Activated CD8-positive, alpha-beta memory T cell treated with anti-CD3 and anti-CD28 coated beads for 36 hours (primary cell): ENCODE measurements at regions not wholly inside any gene's neighbourhood (a gene's known extent, or its start where the extent isn't known, plus 50 kb on each side); places are given as distances from the start of the nearest gene placed in this dataset.

ENCODE experiments used
- CTCF ChIA-PET: fragments of 350-600 bp; sonication (Branson Sonifier 250); formaldehyde crosslinking; loops from one replicate; lab custom pipeline; 2021; ENCODE audit warnings: antibody characterized with exemption; lab: Charles Lee
- POLR2A ChIA-PET: fragments of 350-600 bp; sonication (Branson Sonifier 250); formaldehyde crosslinking; loops from one replicate; lab custom pipeline; 2021; ENCODE audit warnings: antibody characterized with exemption; lab: Charles Lee

DNA sequence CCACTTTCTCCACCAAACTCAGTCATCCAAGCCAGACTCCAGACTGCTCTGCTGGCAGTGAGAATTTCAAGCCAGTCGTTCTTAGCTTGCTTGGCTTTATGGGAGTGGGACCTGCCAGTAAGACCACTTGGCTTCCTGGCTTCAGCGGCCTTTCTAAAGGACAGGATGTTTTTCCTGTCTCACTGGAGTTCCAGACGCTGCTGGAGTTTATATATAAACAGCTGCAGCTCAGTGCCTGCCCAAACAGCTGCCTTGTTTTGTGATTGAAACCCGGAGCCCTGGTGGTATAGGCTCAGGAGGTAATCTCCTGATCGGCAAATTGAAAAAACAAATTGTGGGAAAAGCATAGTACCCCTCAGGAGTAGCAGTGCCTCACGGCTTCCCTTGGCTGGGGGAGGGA, 1165.8 kb upstream of the ADGRL3 start:
- ChIA-PET CTCF (no interaction called here), POLR2A (no interaction called here)

DNA sequence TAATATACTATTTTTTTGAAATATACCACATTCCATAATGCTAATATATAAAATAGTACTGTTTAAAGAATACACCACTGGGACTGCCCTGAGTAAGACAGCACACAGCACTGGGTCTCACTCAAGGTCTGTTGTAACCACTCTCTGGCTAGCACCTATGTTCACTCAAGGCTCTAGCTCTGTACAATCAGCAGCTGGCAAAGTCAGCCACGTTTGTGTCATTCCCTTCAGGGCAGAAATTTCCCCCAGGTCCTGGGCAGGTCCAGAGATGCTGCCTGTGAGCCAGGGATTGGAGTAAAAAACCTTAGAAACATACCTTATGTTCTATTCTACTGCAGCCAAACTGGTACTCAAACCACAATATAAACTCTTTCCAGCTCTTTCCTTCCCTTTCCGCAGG, 1160.2 kb upstream of the ADGRL3 start:
- ChIA-PET POLR2A (no interaction called here), CTCF (no interaction called here)

DNA sequence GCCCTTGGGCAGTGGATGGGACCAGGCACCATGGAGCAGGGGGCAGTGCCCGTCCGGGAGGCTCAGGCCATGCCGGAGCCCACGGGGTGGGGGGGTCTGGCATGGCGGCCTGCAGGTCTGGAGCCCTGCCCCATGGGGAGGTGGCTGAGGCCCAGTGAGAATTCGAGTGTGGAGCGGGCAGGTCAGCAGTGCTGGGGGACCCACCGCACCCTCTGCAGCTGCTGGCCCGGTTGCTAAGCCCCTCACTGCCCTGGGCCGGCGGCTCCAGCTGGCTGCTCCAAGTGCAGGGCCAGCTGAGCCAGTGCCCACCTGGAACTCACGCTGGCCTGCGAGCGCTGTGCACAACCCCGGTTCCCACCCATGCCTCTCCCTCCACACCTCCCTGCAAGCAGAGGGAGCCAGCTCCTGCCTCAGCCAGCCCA, 1157.9 kb upstream of the ADGRL3 start:
- ChIA-PET POLR2A (no interaction called here), CTCF (no interaction called here)

DNA sequence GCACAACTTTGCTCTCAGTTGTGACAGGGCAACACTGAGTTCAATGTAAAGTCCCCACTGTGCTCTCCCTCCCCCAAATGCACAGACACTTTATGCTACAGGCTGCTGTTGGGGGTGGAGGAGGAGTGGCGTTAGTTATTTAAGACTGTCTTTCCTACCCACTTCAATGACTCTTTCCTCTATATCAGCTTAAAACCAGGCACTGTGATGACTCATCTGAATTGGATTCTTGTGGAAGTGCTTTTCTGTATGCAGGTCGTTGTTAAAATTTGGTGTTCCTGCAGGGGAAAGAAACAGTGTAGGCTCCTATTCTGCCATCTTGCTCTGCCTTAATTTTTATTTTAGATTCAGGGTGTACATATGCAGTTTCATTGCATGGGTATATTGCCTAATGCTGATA, 1157.2 kb upstream of the ADGRL3 start:
- POLR2A ChIA-PET, result no interaction called here
- CTCF ChIA-PET, result no interaction called here

DNA sequence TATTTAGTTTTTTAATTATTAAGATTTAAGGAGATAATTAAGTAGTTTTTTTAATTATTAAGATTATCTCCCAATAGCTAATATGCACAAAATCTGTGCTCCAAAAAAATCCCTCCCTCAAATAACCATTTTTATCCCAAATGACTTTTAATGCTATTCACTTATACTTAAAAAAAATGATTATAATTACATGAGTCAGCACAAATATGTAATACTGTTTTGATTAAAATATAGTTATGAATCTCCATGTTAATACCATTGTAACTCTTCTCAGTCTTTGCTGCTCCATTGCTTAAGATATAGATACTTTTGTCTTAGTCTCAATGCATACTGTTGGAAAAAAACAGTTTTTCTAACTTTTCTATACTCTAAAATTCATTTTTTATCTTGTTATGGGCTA, 1121.1 kb upstream of the ADGRL3 start:
- POLR2A ChIA-PET, result no interaction called here
- CTCF ChIA-PET, result no interaction called here

DNA sequence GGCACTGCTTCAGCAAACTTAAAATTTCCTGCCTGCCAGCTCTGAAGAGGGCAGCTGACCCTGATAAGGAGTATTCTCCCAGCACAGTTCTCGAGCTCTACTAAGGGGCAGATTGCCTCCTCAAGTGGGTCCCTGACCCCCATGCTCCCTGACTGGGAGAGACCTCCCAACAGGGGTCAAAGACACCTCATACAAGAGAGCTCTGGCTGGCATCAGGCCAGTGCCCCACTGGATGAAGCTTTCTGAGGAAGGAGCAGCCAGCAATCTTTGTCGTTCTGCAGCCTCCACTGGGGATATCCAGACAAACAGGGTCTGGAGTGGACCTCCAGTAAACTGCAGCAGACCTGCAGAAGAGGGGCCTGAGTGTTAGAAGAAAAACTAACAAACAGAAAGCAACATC, 1118.3 kb upstream of the ADGRL3 start:
- POLR2A ChIA-PET, result no interaction called here
- CTCF ChIA-PET, result no interaction called here

DNA sequence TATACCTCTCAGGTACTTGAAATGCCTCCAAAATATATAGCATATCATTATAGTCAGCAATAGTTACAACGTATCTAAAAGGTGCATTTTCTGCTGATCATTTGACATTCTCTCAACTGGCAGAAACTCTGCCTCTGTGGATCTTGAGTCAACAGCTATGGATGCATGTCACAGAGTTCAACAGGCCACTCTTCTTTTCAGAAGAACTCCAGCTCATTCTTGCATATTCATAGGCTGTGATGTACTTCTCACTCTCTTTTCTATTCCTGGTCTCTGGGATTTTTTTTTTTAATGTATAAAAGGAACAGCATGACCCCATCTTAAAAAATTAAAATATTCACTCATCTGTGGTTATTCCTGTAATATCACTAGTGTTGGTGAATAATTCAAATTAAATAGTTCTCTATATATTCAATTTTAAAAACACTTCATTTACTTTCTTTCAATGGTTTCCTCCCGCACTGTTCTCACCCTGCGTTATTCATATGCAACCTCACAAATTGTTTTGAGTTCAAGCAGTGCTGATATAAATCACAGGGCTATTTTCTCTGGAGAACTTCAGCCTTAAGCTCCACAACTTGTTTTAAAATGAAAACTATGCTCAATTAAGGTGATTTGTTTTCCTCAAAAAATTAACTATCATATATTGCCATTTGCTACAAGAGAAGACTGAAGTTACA, 1111.2 kb upstream of the ADGRL3 start:
- POLR2A ChIA-PET, result no interaction called here
- CTCF ChIA-PET, result no interaction called here

DNA sequence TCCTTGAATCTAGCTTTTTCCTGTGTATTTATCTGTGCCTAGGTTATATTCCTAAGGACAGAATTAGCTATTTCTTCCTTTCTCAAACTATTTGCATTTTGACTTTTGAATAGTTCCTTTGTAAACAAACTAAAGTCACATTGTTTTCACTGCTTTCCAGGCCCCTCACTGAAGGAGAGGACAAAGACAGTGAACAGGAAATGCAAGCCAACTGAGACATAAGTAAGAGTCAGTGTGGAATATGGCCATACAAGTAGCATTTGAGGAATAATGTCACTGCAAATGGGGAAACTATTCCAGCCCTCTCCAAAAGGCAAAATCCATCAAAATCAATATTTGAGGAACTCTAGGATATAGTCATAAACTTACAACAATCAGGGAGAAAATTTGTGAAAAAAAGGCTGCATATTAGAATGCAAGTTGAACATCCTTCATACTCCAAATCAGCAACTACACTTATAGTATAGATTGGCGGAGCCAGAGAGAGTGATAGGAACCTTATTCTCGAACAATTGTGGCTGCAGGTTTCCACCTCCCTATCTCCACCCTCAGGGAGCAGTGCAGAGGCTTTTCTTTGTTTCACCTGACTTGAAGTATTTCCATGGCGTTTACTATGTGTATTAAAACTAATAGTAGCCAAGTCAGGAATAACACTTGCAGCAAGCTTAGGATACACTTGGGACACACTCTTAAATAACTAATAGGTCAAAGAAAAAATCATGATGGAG, 1110.4 kb upstream of the ADGRL3 start:
- ChIA-PET CTCF (no interaction called here), POLR2A (no interaction called here)

DNA sequence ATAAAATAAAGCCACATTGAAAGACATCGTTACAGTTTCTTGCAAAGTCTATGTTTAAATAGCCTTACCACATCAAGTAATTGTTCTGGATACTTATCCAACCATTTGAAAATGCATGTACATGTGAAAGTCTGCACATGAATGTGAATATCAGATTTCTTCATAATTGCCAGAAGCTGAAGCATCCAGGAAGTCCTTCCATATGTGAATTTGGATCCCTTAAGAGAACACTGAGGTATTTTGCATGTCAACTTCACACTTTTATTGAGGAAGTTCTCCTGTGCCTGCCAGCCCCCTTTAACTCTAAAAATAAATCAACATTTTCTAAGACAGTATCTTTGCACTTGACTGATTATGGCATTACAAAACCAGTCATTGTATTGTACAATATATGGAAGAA, 1103.5 kb upstream of the ADGRL3 start:
- ChIA-PET POLR2A (no interaction called here), CTCF (no interaction called here)

DNA sequence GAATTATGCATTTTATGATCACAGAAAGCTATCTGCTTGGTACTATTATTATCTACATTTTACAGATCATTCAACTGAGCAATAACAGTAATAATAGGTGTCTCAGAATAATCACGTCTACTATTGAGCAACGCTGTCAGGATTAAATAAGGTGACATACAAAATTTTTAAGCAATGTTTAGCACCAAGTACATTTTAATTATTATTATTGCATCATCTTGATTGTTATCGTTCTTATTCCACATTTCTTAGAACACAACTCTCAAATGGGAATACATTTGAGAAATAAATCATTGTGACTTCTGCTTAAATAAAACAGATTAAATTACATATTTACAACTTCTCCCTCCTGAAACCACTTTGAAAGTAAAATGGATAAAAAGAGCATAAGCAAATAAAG, 1083.5 kb upstream of the ADGRL3 start:
- POLR2A ChIA-PET, result no interaction called here
- CTCF ChIA-PET, result no interaction called here

DNA sequence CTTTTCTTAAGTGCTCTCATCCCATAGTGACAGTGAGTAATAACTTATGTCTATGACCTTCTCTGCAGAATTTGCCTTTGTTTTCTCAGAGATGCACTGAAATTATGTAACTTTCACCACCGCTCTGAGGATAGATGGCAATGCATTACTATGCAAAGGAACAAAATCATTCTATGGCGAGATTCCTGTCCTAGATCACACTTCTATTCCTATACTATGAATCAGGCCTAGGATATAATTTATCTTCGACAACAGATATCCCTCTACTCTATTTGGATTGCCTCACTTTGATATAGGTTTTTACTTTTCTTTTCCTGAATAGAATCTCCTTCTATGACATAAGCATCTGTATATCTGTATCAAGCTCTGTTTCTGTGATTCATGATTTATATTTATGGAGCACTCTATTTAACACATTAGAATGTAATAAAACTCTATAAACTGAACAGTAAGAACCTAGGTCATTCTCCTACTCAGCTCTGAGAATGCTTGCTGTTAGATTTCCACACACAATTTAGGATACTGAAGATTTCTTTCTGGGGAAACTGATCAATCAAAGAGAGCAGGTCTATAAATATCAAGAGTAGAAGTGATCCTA, 1082.3 kb upstream of the ADGRL3 start:
- CTCF ChIA-PET, result no interaction called here
- POLR2A ChIA-PET, result no interaction called here

DNA sequence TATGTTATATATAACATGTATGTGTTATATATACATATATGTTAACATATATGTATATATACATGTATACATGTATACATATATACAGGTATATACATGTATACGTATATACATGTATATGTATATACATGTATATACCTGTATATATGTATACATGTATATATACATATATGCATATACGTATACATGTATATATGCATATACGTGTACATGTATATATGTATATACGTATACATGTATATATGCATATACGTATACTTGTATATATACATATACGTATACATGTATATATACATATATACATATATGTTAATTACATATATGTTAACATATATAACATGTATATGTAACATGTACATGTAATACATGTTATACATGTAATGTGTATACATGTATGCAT, 1077.3 kb upstream of the ADGRL3 start:
- ChIA-PET CTCF (no interaction called here), POLR2A (no interaction called here)

DNA sequence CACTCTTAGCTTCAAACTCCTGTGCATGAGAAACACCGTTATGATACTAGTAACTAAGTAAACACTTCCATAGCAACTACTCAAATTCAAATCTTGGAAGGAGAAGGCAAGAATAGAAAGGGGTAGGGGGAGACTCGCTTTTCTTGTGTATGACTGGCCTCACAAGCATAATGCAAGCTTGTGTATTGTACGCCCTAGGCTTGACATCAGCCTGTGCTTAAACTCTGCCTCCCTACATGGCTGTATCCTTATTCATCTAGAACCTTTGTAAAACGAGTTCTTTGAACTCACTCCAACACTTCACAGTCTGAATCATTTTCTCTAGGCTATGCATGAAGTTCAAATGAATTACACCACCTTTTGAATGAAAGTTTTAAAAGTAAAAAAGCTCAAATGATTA, 1071.2 kb upstream of the ADGRL3 start:
- ChIA-PET POLR2A (no interaction called here), CTCF (no interaction called here)

DNA sequence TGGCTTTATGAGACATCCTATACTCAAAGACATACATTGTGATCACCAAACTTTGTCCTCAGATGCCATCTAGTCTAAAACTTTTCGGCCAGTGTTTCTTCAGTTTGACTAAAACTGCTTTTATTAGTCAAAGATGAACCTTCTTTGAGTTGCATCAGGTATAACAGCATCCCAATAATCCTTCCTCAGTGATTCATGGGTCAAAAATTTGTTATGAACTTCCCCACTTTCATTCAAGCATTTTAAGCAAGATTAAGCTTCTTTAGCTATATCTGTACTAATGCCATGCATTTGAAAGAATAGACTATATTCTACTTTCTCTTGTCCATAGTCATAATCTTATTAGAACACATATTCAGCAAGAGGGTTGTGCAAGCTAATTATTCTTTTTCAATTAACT, 1070.4 kb upstream of the ADGRL3 start:
- ChIA-PET CTCF (no interaction called here), POLR2A (no interaction called here)

DNA sequence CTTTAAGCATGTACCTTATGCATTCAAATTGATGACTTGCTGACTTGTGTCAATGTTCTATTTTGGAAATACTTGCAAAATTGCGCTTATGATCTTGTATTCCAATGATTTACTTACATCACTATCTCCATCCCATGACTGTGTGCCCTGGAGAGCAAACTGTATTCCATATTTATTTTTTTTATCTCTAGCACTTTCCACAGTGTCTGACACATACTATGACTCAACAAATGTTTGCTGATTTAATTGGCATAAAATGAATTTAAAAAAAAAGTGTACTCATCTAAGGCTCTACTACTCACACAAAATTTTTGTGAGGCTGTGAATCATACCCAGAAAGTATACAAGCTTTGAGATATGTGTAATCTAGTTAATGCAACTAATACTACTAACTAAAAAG, 1066.8 kb upstream of the ADGRL3 start:
- CTCF ChIA-PET, result no interaction called here
- POLR2A ChIA-PET, result no interaction called here

DNA sequence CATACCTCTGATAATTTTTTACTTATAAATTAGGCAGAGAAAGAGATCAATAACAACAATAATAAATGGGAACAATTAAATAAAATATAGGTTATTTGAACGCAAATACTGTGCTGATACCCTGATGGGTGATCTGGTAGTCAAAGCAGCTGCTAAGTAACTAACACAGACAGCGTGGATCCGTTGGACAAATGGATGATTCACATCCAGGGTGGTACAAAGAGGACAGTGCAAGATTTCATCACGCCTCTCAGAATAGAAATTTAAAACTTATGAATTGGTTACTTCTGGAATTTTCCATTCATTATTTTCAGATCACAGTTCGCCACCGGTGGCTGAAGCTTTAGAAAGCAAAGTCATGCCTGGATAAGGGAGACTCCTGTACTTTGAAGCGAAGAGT, 1066.0 kb upstream of the ADGRL3 start:
- ChIA-PET CTCF (no interaction called here), POLR2A (no interaction called here)

DNA sequence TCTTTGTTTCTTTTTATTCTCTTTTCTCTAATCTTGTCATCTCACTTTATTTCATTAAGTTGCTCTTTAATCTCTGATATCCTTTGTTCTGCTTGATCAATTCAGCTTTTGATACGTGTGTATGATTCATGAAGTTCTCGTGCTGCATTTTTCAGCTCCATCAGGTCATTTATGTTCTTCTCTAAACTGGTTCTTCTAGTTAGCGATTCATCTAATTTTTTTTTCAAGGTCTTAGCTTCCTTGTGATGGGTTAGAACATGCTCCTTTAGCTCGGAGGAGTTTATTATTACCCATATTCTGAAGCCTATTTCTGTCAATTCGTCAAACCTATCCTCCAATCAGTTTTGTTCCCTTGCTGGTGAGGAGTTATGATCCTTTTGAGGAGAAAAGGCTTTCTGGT, 1045.0 kb upstream of the ADGRL3 start:
- POLR2A ChIA-PET, result no interaction called here

DNA sequence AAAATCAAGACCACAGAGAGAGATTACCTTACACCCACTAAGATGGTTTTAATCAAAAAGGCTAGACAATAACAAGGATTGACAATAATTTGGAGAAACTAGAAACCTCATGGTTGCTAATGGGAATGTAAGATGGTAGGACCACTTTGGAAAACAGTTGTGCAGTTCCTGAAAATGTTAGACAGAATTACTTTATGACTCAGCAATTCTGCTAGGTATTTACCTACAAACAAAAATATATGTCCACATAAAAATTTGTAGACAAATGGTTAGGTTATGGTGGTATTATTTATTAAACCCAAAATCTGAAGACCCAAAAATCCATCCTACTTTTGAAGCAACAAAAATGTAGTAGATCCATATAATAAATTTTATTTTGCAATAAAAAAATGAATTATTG, 1027.0 kb upstream of the ADGRL3 start:
- ChIA-PET POLR2A (no interaction called here), CTCF (no interaction called here)

More for the DNA sequence above, 1045.0 kb upstream of the ADGRL3 start:
- CTCF ChIA-PET, result no interaction called here

DNA sequence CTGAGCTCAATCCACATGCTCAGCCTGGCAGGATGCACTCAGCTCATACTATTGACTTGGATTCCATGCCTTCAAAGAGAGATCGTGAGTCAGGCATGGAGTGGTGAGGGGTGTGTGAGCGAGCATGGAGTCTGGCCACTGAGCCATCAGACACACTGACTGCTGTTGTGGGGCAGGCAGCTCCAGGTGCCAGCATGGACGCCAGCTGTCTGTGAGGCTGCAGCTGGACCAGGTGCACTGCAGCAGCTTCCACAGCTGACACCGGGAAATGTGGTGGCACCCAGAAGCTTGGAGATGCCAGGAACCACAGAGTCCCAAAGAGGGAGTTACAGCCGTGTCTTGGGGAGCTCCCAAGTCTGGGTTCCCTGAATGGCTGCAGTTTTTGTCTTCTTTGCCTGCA, 1026.4 kb upstream of the ADGRL3 start:
- CTCF ChIA-PET, result no interaction called here
- POLR2A ChIA-PET, result no interaction called here

DNA sequence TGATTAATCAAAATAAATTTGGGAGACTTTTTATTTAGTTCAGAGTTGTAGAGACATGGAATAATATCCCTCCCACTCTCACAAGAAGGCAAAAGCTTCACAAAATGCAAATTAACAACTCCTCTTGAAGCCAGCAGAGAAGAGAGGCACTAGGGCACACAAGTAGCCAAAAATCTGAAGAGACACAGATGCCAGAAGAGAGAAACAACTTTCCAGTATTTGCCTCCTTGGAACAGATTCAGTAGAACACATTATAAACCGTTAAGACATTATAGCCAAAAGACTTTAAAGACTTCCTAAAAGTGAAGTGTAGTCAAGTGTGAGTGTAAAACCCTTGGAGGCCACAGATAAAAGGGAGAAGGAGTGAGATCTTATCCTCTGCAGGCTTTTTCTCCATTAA, 1024.9 kb upstream of the ADGRL3 start:
- POLR2A ChIA-PET, result no interaction called here
- CTCF ChIA-PET, result no interaction called here

DNA sequence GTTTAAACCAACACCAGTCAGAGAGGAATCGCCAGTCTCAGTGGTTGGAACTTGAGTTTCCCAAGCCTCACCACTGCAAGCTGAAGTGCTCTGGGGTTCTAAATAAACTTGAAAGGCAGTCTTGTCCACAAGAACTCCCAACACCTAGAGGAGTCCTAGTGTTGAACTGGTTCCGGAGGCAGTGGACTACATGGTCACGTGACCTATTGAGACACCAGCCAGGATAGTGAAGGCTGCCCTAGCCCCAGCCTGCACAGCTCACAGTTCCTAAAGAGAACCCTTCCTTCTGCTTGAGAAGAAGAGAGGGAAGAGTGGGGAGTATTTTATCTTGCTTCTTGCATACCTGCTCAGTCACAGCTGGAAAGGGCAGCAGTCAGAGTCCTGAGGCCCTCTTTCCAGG, 1012.7 kb upstream of the ADGRL3 start:
- CTCF ChIA-PET, result no interaction called here
- POLR2A ChIA-PET, result no interaction called here
